NCI-H2081 (cell line): ENCODE measurements at regions not wholly inside any gene's neighbourhood (a gene's known extent, or its start where the extent isn't known, plus 50 kb on each side); places are given as distances from the start of the nearest gene placed in this dataset.
A peak's percentile ranks its signal among the peaks of the same experiment; 100 is the strongest.
"Not testable (repeated sequence)": the region's sequence is repeated elsewhere in the genome, so short reads cannot be mapped to it uniquely, and the experiment has no call there.

ENCODE experiments used
- DNase-seq, 2 experiments: peaks; one replicate each; lab custom pipeline; 2025; lab: John Stamatoyannopoulos, UW

DNA sequence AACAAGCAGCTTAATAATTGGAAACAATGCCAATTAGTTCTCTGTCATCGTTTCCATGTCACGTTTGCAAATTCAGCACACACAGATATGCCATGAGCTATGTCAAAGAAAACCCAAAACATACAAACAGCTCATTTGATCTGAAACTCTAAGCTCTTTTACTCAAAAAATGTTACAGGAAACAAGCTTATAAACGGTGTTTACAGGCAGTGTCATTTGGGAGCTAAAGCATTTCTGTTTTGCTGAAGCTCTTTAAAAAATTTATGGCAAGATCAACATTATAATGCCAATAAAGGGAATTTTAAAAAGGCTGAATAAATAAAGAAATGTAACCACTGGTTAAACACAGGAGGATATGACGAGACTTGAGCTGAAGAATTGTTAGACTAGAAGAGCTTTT, 94.0 kb upstream of the HS3ST2 start:
- DNase-seq: no peak

DNA sequence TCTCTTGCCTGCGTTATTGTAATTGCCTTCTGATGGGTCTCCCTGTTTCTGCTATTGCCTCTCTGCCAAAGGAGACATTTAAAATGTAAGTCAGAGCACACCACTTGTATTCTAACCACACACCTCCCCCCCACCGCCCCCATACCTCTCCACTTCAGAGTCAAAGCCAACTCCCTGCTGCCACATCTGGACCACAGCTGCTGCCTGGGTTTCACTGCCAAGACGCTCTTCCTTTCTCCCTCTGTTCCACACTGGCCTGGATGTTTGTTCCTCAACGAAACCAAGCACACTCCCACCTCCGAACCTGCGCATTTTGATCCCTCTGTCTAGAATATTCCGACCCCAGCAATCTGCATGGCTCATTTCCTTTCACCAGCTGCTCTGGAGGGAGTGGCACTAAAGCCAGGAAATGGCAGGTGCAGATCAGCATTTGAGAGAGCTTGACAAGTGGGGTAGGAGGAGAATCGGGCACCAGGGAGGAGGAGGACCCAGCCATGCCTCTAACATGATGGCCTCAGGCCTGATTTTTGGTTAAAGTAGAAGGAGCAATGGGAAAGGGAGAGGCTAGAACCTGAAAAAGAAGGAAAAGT, 92.4 kb upstream of the HS3ST2 start:
- DNase-seq: peak in 1 of 2 experiments; percentile 43

DNA sequence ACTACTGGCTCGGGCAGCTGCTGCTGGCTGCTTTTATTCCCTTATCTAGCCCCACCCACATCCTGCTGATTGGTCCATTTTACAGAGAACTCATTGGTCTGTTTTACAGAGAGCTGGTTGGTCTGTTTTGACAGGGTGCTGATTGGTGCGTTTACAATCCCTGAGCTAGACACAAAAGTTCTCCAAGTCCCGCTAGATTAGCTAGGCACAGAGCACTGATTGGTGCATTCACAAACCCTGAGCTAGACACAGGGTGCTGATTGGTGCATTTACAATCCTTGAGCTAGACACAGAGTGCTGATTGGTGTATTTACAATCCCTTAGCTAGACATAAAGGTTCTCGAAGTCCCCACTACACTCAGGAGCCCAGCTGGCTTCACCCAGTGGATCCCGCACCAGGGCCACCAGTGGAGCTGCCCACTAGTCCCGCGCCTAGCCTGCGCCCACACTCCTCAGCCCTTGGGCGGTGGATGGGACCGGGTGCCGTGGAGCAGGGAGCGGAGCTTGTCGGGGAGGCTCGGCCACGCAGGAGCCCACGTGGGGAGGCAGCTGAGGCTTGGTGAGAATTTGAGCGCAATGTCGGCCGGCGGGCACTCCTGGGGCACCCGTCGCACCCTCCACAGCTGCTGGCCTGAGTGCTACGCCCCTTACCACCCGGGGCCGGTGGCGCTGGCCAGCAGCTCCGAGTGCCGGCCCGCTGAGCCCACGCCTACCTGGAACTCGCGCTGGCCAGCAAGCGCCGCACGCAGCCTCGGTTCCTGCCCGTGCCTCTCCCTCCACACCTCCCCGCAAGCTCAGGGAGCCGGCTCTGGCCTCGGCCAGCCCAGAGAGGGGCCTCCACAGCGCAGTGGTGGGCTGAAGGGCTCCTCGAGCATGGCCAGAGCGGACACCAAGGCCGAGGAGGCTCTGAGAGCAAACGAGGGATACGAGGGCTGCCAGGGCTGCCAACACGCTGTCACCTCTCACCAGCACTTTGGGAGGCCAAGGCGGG, 91.1 kb upstream of the HS3ST2 start:
- not testable (repeated sequence) for DNase-seq

DNA sequence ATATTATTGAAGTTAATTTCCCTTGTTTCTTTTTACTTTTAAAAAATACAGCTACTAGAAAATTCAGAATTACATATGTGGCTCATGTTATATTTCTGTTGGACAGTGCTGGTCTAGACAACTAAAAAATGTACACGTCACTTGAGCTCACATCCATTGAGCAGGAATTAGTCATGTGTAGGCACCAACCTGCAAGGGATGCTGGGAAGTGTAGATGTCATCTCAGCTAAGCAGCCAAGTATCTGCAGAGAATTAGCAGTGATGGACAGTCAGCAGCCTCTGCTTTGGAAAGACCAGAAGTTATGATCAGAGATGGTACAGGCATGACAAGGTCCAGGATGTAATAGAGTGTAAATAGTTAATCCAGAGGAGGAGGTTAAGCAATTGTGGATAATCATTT, 87.1 kb upstream of the HS3ST2 start:
- no peak for DNase-seq

- DNase-seq: peak in 1 of 2 experiments; percentile 13
These were observed 86.4 kb upstream of the HS3ST2 start for GRCh38 chr16:22727285-22728166.

DNA sequence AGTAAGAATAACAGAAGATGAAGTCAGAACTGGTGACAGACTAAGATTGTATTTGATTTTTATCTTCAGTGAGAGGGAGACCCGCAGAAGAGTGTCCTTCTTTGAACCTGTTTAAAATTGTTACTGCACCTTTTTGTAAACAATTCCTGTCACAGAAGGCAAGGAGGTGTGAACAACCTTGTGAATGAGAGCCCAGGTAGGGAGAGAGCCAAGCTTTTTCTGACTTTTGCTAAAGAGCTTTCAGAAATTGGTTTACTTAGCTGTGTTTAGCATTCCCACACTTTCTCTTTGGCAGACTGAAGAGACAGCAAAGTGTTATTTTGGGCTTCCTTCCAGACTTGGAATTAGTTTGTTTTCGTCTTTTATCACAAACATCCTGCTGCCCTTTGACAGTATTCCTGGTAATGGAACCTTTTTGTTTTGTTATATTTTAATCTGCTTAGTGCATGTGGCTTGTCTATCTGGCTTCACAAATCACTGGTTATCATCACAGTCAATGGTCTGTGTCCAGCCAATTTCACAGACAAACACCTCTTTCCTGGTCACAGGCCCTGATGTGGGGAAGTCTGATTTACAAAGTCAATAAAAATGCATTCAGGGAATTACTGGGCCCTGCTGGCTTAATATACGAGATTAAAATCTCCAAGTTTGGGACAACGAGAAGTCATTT, 85.7 kb upstream of the HS3ST2 start:
- DNase-seq: no peak

DNA sequence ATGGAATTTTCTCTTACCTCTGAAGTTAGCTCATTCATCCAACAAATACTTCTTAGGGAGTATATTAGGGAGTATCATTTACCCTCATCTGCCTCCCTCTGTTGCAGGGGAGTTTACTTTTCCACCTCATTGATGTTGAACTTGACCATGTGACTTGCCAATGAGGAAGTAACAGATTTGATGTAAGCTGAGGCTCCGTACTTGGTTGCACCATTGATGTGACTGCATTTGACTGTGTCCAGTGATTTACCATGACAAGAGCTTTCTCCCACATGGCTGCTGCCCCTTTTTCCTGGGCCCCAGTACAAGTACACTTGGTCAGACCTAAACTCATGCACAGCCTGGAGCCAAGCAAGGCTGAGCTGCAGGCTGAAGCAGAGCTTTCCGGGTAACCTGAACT, 81.6 kb upstream of the HS3ST2 start:
- DNase-seq: no peak

DNA sequence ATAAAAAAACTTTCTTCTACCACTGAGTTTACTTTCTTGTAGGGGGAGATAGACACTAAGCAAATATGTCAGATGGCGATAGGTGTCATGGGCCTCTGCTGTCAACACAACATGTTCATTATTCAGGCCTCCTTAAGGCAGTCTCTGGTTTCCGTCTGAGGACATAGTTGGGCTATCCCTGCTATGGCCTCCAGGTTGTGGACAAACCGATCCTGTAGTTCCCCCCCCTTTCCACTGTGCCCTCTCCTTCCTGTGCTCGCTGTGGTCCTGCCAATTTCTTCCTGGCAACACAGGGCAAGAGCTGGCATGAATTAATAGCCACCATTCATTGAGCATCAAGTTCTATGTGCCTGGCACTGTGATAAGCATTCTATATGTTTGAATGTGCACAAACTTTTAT, 81.0 kb upstream of the HS3ST2 start:
- DNase-seq: no peak

GRCh38 chr16:22734368-22734767, 79.6 kb upstream of the HS3ST2 start:
- no peak for DNase-seq

- no peak for DNase-seq
These were observed 77.2 kb upstream of the HS3ST2 start for GRCh38 chr16:22736791-22737190.

DNA sequence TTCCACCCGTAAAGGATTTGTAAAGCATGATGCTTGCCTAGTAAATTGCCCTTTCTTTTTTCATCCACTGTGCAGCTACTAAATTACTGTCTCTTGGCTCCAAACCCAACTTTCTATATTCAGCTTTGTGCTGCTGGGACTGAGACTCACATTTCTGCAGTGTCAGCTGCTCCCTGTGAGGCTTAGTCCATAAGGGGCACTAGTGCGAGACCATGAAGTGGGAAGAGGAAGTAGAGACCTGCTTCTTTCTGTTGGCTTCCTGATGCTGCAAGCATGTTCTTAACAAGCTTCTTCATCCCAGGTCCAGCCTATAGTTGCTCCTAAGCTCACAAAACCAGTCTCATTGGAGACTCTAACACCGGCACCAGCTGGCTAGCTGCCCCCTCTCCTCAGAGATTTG, 74.9 kb upstream of the HS3ST2 start:
- DNase-seq: no peak

DNA sequence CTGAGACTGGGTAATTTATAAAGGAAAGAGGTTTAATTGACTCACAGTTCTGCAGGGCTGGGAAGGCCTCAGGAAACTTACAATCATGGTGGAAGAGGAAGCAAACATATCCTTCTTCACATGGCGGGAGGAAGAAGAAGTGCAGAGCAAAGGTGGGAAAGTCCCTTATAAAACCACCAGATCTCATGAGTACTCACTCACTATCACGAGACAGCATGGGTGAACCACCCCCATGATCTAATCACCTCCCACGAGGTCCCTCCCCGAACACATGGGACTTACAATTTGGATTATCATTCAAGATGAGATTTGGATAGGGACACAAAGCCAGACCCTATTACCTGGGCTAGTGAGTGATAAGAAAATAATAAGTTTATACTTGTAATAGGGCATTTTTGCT, 70.6 kb upstream of the HS3ST2 start:
- no peak for DNase-seq

DNA sequence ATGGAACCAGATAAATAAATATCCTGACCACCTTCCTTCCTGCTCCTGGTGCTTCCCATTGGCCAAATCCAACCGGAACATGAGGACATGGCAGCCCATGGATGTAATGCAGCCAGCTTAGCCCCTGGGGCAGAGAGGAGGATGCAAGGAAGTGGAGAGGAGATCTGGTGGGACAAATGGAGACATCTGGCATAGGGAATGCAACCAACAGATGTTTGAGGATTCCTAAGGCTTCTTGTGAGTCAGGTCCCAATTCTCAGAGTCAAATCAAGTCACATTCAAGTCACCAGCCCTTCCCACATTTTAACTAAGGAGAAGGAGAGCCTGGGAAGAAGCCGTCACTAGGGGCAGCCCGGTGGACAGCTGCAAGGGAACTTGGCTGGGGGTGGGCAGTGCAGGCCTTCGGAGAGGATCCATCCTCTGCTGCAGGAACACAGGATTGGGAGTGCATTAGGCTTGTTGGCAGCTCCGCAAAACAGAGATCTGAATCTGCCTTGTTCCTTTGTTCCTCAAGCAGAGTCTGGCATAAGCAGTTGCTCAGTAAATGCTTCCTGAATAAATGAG, 62.8 kb upstream of the HS3ST2 start:
- no peak for DNase-seq

GRCh38 chr16:22751685-22752084, 62.3 kb upstream of the HS3ST2 start:
- DNase-seq: no peak

GRCh38 chr16:22753451-22753850, 60.5 kb upstream of the HS3ST2 start:
- no peak for DNase-seq

DNA sequence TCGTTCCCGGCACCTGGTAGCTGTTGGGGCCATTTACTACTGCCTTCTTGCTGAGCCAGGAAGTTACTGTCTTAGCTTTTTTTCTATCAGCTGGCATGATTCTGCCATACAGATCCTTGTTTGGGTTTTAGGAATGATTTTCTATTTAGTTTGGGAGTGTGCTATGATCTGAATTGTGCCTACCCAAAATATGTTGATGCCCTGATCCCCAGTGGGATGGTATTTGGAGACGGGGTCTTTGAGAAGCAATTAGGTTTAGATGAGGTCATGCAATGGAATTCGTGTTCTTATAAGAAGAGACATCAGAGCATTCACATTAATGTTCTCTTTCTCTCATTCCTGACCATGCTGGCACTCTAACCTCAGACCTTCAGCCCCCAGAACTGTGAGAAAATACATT, 59.4 kb upstream of the HS3ST2 start:
- no peak for DNase-seq

DNA sequence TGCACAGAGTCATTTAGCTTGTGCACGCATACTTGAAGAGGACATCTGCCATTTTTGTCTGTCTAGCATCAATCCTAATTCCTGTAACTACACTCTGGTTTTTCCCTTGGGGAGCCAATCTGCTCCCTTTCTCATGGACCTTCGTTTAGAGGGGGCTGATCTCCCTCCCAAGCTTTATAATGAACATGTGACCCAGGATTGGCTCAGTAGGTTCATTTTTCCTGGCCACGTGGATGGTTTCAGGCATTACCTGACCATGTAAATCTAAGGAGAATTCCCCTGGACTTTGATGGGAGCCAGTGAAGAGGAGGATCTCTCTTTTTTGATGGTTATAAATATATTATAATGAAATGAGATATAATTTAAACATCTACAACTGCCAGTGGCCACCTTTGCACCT, 56.8 kb upstream of the HS3ST2 start:
- DNase-seq: no peak

DNA sequence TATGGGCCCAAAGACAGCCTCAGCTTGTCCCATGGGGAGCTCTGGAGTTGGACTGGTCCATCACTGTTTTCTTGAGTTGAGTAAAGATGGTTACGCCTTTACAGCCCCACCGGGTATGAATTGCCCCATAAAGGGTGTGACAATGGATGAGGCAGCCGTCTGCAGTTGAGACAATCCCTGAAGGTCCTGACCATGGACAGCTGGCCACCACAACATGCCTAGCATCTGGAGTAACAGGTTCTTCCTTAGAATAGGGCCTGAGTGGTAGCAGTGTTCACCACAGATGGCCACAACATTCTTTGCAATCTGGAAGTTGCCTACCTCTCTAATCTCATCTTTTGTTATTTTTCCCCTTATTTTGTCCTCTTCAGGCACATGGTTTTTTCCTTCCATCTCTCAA, 51.5 kb upstream of the HS3ST2 start:
- DNase-seq: no peak

DNA sequence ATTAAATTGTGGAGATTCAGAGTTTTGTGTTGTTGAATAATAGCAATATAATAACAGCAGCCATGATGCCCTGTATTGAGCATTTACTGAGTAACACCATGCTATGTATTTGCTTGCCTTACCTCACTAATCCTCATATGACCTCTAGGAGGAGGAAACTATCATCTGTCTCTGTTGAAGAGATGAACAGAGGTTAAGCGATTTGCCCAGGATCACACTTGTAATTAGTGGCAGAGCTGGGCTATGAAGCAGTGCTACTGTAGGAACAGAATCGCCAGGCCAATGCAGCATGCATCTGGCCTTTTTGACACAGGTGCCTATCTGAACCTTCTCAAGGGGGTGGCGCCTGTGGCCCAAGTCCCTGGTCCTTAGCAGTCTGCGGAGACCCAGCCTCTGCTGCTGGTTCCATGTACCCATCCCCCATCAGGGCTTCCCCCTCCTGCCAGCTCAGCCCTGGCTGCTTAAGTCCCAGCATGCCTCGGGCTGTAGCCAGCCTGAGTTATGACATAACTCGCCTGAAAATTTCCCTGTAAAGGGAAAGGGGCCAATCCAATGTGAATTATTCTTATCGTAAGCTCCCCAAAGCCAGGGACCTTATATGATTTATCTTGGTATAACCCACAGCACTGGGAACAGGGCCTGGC, 50.4 kb upstream of the HS3ST2 start:
- no peak for DNase-seq
